ENCODE measurements at regions not wholly inside any gene's neighbourhood (a gene's known extent, or its start where the extent isn't known, plus 50 kb on each side); places are given as distances from the start of the nearest gene placed in this dataset.

GRCh38 chr3:194198938-194199337 lies 63.0 kb downstream of the HES1 start:
- TF ChIP-seq CTCF (IDR thresholded peaks at IDR 0.05 in 4 of 5, conservative IDR thresholded peaks at IDR 0.05 in 1 of 5) (no peak), POLR2A (IDR thresholded peaks at IDR 0.05) (no peak)

Data from gastrocnemius medialis (tissue), 4 donors.